IMR-90 (cell line): ENCODE measurements at regions not wholly inside any gene's neighbourhood (a gene's known extent, or its start where the extent isn't known, plus 50 kb on each side); places are given as distances from the start of the nearest gene placed in this dataset.

ENCODE experiments used
- ATAC-seq: fragments of 200-7000 bp; cut with Tn5 transposase; 2 replicates; pipeline ENCODE4 v1.9.1; 2020; ENCODE audit warnings: low read depth, mild to moderate bottlenecking, moderate library complexity
- BruUV-seq: library from RNA; stranded (reverse); fragments of 400-500 nt; replicated peaks from 2 replicates; lab custom pipeline; 2021; lab: Mats Ljungman, UMichigan
- CTCF ChIA-PET: fragments of 300-600 bp; formaldehyde crosslinking; extraction: SDS; loops from one replicate; lab custom pipeline; 2021; ENCODE audit warnings: antibody characterized with exemption; lab: Yijun Ruan, JAX
- POLR2A ChIA-PET: fragments of 300-600 bp; sonication (Branson Sonifier 250); formaldehyde crosslinking; loops from one replicate; lab custom pipeline; 2022; ENCODE audit warnings: antibody characterized with exemption; ENCODE audit not compliant: unreplicated experiment; lab: Charles Lee
- DNase-seq: peaks from one replicate; pipeline ENCODE4 v3.0.0; 2013
- H2AFZ ChIP-seq: replicated peaks from 2 replicates; pipeline ENCODE3; 2013; ENCODE audit warnings: low read length, mild to moderate bottlenecking; ENCODE audit not compliant: poor library complexity
- H2AK5ac ChIP-seq: 2 replicates; pipeline ENCODE4 v1.6.1; 2013; ENCODE audit warnings: low read depth, low read length, inconsistent platforms
- H2AK9ac ChIP-seq: replicated peaks from 2 replicates; pipeline ENCODE3; 2013; ENCODE audit warnings: mild to moderate bottlenecking, low read depth, low read length, moderate library complexity; ENCODE audit not compliant: poor library complexity
- H2BK120ac ChIP-seq: 2 replicates; pipeline ENCODE4 v1.6.1; 2013; ENCODE audit warnings: low read depth, low read length, inconsistent platforms
- H2BK15ac ChIP-seq: 3 replicates; pipeline ENCODE4 v1.6.1; 2013; ENCODE audit warnings: low read depth, low read length, inconsistent platforms
- H2BK20ac ChIP-seq: 2 replicates; pipeline ENCODE4 v1.6.1; 2013; ENCODE audit warnings: low read depth, mild to moderate bottlenecking, inconsistent platforms, low read length, moderate library complexity
- H2BK5ac ChIP-seq: 2 replicates; pipeline ENCODE4 v1.6.1; 2013; ENCODE audit warnings: mild to moderate bottlenecking, low read depth, low read length, inconsistent platforms; ENCODE audit not compliant: poor library complexity, severe bottlenecking
- H3K14ac ChIP-seq: replicated peaks from 2 replicates; pipeline ENCODE4 v1.6.1; 2013; ENCODE audit warnings: low read depth, low read length, inconsistent platforms
- H3K18ac ChIP-seq: 2 replicates; pipeline ENCODE4 v1.6.1; 2013; ENCODE audit warnings: low read depth, low read length, control low read depth
- H3K23ac ChIP-seq: 2 replicates; pipeline ENCODE4 v1.6.1; 2013; ENCODE audit warnings: low read depth, low read length, inconsistent platforms
- H3K27ac ChIP-seq: 2 replicates; pipeline ENCODE4 v1.5.1; 2013; ENCODE audit warnings: mild to moderate bottlenecking, control low read depth, low read length; ENCODE audit not compliant: insufficient read depth
- H3K27me3 ChIP-seq: 2 replicates; pipeline ENCODE4 v1.6.1; 2013; ENCODE audit warnings: low read length; ENCODE audit not compliant: control insufficient read depth, insufficient read depth
- H3K36me3 ChIP-seq: 2 replicates; pipeline ENCODE4 v1.6.1; 2013; ENCODE audit warnings: low read length, mixed read lengths; ENCODE audit not compliant: control insufficient read depth, insufficient read depth
- H3K4ac ChIP-seq: 2 replicates; pipeline ENCODE4 v1.6.1; 2013; ENCODE audit warnings: low read depth, low read length, inconsistent platforms
- H3K4me1 ChIP-seq: 2 replicates; pipeline ENCODE4 v1.6.1; 2013; ENCODE audit warnings: low read length, mixed read lengths; ENCODE audit not compliant: control insufficient read depth, insufficient read depth
- H3K4me2 ChIP-seq: 2 replicates; pipeline ENCODE4 v1.6.1; 2013; ENCODE audit warnings: low read depth, mild to moderate bottlenecking, control low read depth, low read length, moderate library complexity
- H3K4me3 ChIP-seq: 2 replicates; pipeline ENCODE4 v1.5.1; 2013; ENCODE audit warnings: low read depth, mild to moderate bottlenecking, control low read depth, low read length, moderate library complexity; ENCODE audit not compliant: insufficient read depth
- H3K56ac ChIP-seq: 2 replicates; pipeline ENCODE4 v1.6.1; 2013; ENCODE audit warnings: low read length, inconsistent platforms; ENCODE audit not compliant: insufficient read depth; ENCODE audit errors: extremely low read depth
- H3K79me1 ChIP-seq, 2 experiments: 2 replicates each; pipeline ENCODE4 v1.6.1; 2013; ENCODE audit warnings: low read length in 2 of 2, inconsistent platforms in 1 of 2, low read depth in 1 of 2
- H3K9ac ChIP-seq: 2 replicates; pipeline ENCODE4 v1.6.1; 2013; ENCODE audit warnings: low read depth, low read length, control low read depth
- H3K9me1 ChIP-seq: 2 replicates; pipeline ENCODE4 v1.6.1; 2013; ENCODE audit warnings: low read length, inconsistent platforms; ENCODE audit not compliant: insufficient read depth
- H3K9me3 ChIP-seq: 2 replicates; pipeline ENCODE4 v1.6.1; 2013; ENCODE audit warnings: low read length; ENCODE audit not compliant: control insufficient read depth, insufficient read depth
- H4K20me1 ChIP-seq: 2 replicates; pipeline ENCODE4 v1.6.1; 2013; ENCODE audit warnings: low read length, inconsistent platforms; ENCODE audit not compliant: insufficient read depth
- H4K5ac ChIP-seq: 2 replicates; pipeline ENCODE4 v1.6.1; 2013; ENCODE audit warnings: mild to moderate bottlenecking, low read depth, low read length, control low read depth
- H4K8ac ChIP-seq, 2 experiments: 2 replicates each; pipeline ENCODE4 v1.6.1; 2013; ENCODE audit warnings: low read depth in 2 of 2, low read length in 2 of 2, control low read depth in 1 of 2, inconsistent platforms in 1 of 2
- H4K91ac ChIP-seq: 2 replicates; pipeline ENCODE4 v1.6.1; 2013; ENCODE audit warnings: low read depth, low read length, inconsistent platforms; ENCODE audit not compliant: insufficient read depth
- BHLHE40 ChIP-seq: fragments of 150-350 bp; IDR thresholded peaks from 2 replicates; pipeline ENCODE4 v1.6.1; 2016; ENCODE audit warnings: mild to moderate bottlenecking, low read depth, low read length
- CEBPB ChIP-seq: IDR thresholded peaks from 2 replicates; pipeline ENCODE4 v1.6.1; 2012; ENCODE audit warnings: low read depth, low read length, improper control_type of control experiment
- CHD1 ChIP-seq: IDR thresholded peaks from 2 replicates; pipeline ENCODE4 v1.6.1; 2012; ENCODE audit warnings: low read depth, low read length, improper control_type of control experiment
- ELK1 ChIP-seq: fragments of 150-350 bp; IDR thresholded peaks from 2 replicates; pipeline ENCODE4 v1.6.1; 2016; ENCODE audit warnings: low read depth, mild to moderate bottlenecking, low read length, moderate library complexity, borderline replicate concordance
- FOS ChIP-seq: fragments of 150-350 bp; IDR thresholded peaks from 2 replicates; pipeline ENCODE4 v1.6.1; 2016; ENCODE audit warnings: low read depth, low read length
- MAFK ChIP-seq: IDR thresholded peaks from 2 replicates; pipeline ENCODE4 v1.6.1; 2012; ENCODE audit warnings: low read depth, low read length, improper control_type of control experiment
- MAZ ChIP-seq: IDR thresholded peaks from 2 replicates; pipeline ENCODE4 v1.6.1; 2012; ENCODE audit warnings: low read depth, mild to moderate bottlenecking, low read length, improper control_type of control experiment, moderate library complexity, borderline replicate concordance
- MXI1 ChIP-seq: IDR thresholded peaks from 2 replicates; pipeline ENCODE4 v1.6.1; 2012; ENCODE audit warnings: low read depth, mild to moderate bottlenecking, low read length, moderate library complexity, borderline replicate concordance
- NFE2L2 ChIP-seq: fragments of 150-350 bp; IDR thresholded peaks from 2 replicates; pipeline ENCODE4 v1.6.1; 2016; ENCODE audit warnings: low read depth, mild to moderate bottlenecking, low read length
- POLR2A ChIP-seq: IDR thresholded peaks from 2 replicates; pipeline ENCODE4 v1.6.1; 2012; ENCODE audit warnings: mild to moderate bottlenecking, low read depth, low read length
- RAD21 ChIP-seq: IDR thresholded peaks from 2 replicates; pipeline ENCODE4 v1.6.1; 2012; ENCODE audit warnings: low read length, improper control_type of control experiment
- RCOR1 ChIP-seq: IDR thresholded peaks from 2 replicates; pipeline ENCODE4 v1.6.1; 2012; ENCODE audit warnings: mild to moderate bottlenecking, low read length, improper control_type of control experiment; ENCODE audit not compliant: insufficient replicate concordance
- RFX5 ChIP-seq: IDR thresholded peaks from 2 replicates; pipeline ENCODE4 v1.8.0; 2012; ENCODE audit warnings: low read depth, mild to moderate bottlenecking, low read length, moderate library complexity
- SMC3 ChIP-seq: fragments of 150-350 bp; IDR thresholded peaks from 2 replicates; pipeline ENCODE4 v1.6.1; 2016; ENCODE audit warnings: low read depth, mild to moderate bottlenecking, antibody characterized with exemption, low read length, moderate library complexity
- USF2 ChIP-seq: fragments of 150-350 bp; IDR thresholded peaks from 2 replicates; pipeline ENCODE4 v1.6.1; 2017; ENCODE audit warnings: mild to moderate bottlenecking, antibody characterized with exemption, low read length, low read depth
- WGBS, 2 experiments: methylation state at CpG; one replicate each; pipeline versions ENCODE4 v1.1.5 to v1.1.7; 2013; ENCODE audit warnings: missing lambda C conversion rate in 2 of 2; ENCODE audit not compliant: insufficient read length in 1 of 2; ENCODE audit errors: extremely low coverage in 2 of 2; 5-methylcytosine and 5-hydroxymethylcytosine counted together
- dilution Hi-C: fragments of 300-500 bp; cut with HindIII; formaldehyde crosslinking; loops from one replicate; pipeline ENCODE4 v1.14.3; 2018; ENCODE audit warnings: low sequenced_read_pairs; ENCODE audit not compliant: unreplicated experiment
- in situ Hi-C: fragments of 300-500 bp; cut with MboI; formaldehyde crosslinking; loops from 3 replicates; pipeline ENCODE4 v1.14.3; 2019; ENCODE audit warnings: low sequenced_read_pairs, inconsistent platforms, mixed read lengths
- intact Hi-C: fragments of 100-400 bp; cut with micrococcal nuclease; formaldehyde crosslinking; loops from 2 replicates; pipeline ENCODE4 v1.10.0; 2022

- H3K4me2 ChIP-seq, result no peak overlapping the region
- no peak overlapping the region for H2BK120ac ChIP-seq
- no peak overlapping the region for H2BK5ac ChIP-seq
- no peak for DNase-seq
- dilution Hi-C loops, result no loop called here
- BruUV-seq, result no TSS peak
- H3K4me1 ChIP-seq, result peaks cover 7% of the 10 kb centered on the region
- H2AK9ac ChIP-seq, result no peak overlapping the region
- H4K8ac ChIP-seq, result no peak overlapping the region
- H3K9me1 ChIP-seq, result peaks cover 3% of the 10 kb centered on the region; the same call in 1 of the 2 replicates
- intact Hi-C loops, result no loop called here
- H4K20me1 ChIP-seq, result no peaks in the 10 kb centered on the region
- no peak overlapping the region for H2AK5ac ChIP-seq
- H3K9me3 ChIP-seq, result no peaks in the 10 kb centered on the region
- no peak overlapping the region for H4K5ac ChIP-seq
- no peak overlapping the region for H2AFZ ChIP-seq
- ChIA-PET POLR2A (no interaction called here), CTCF (no interaction called here)
- no peak overlapping the region for H3K4me3 ChIP-seq
- no peak overlapping the region for H3K9ac ChIP-seq
- no peak overlapping the region for H3K14ac ChIP-seq
- no CpG with 5 or more reads among the region's 3 CpGs for WGBS, 2 experiments
- H2BK20ac ChIP-seq, result no peak overlapping the region
- in situ Hi-C loops, result no loop called here
- peaks cover 3% of the 10 kb centered on the region; the same call in 1 of the 2 replicates for H3K36me3 ChIP-seq
- no peak overlapping the region for H3K18ac ChIP-seq
- no peak overlapping the region for H4K91ac ChIP-seq
- TF ChIP-seq FOS (no peak), ELK1 (no peak), NFE2L2 (no peak), SMC3 (no peak), USF2 (no peak), RCOR1 (no peak), BHLHE40 (no peak), MAFK (no peak), CHD1 (no peak), RFX5 (no peak), POLR2A (no peak), CEBPB (no peak), MXI1 (no peak), RAD21 (no peak), MAZ (no peak)
- no peak for ATAC-seq
- no peak overlapping the region for H3K56ac ChIP-seq
- no peak overlapping the region for H3K23ac ChIP-seq
- no peaks in the 10 kb centered on the region for H3K27me3 ChIP-seq
- H2BK15ac ChIP-seq, result no peak overlapping the region
- H3K27ac ChIP-seq, result no peak overlapping the region
- H3K79me1 ChIP-seq, result no peaks in the 10 kb centered on the region; a peak in 1 of 4 replicates
- no peak overlapping the region for H3K4ac ChIP-seq
Observed at GRCh38 chr6:144575327-144575726, 290.2 kb downstream of the UTRN start.
